Hematopoietic multipotent progenitor cell treated with erythropoietin and hydrocortisone succinate and interleukin-3 and kit ligand, for 15 days (in vitro differentiated cells): ENCODE measurements at regions not wholly inside any gene's neighbourhood (a gene's known extent, or its start where the extent isn't known, plus 50 kb on each side); places are given as distances from the start of the nearest gene placed in this dataset.
"Not testable (repeated sequence)": the region's sequence is repeated elsewhere in the genome, so short reads cannot be mapped to it uniquely, and the experiment has no call there.

ENCODE experiments used
- DNase-seq: peaks from one replicate; pipeline ENCODE4 v3.0.0-alpha.2; 2015; ENCODE audit warnings: low spot score

DNA sequence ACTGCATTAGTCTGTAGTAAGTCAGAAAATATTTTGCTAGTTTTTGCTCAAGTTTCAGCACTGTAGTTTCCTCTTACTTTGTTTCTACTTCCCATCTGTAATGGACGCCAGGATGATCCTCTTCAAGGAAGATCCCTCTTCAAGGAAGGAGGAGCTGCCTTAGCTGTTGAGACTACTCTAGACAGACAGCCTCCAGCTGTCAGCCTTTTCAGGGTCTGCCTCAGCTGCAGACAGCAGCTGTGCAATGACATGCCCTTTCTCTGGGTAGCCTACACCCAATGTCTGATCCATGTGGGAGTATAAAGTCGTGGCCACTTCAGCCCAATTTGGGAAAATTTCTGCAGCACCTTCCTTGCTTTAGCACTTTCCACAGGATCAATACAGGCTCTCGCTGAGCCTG, 281.0 kb upstream of the MAOA start:
- no peak for DNase-seq

DNA sequence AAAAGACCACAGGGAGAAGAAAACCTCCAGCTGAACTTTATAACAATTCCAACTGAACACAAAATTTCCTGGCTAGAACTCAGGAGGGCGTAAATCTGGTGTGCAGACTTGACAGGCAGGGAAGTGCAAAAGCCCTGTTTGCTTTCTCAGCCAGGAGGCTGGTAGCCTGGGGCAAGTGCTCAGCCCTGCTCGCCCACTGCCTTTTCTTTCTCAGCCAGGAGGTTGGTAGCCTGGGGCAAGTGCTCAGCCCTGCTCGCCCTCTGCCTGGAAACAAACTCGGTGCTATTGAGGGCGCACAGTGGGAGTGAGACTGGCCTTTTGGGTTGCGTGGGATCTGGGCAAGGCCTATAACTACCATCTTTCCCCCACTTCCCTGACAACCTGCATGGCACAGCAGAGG, 275.4 kb upstream of the MAOA start:
- DNase-seq: no peak

DNA sequence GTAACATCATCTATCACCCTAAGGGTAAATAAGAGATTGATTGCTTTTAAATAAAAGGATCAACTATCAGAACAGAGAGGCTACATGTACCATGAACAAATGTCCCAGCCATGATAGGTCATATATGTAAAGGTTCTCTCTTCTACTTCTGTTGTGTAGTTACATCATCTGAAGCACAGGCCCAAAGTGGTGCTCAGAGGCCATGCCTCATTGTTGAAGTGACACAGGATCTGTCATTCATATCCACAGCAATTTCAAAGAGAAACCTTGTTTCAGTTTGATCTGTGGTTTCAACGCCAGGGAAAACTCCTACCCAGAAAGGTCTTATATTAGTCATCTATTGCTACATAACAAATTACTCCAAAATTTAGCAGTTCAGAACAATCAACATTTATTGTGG, 269.2 kb upstream of the MAOA start:
- no peak for DNase-seq

DNA sequence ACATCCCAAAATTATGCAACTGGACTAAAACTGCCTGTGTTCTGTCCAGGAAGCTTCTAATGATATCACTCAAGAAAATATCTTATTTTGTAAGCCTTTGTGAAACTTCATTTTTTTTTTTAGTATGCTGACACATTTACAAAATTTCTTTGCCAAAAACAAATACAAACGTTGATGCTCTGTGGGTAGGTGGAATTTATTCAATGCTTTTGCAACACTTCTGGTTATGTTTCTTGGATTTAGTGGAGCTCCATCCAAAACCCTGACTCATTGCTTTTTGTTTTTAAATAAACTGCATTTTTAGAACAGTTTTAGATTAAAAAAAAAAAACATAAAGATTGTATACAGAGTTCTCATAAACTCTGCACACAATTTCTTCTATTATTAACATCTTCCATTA, 250.9 kb upstream of the MAOA start:
- no peak for DNase-seq

DNA sequence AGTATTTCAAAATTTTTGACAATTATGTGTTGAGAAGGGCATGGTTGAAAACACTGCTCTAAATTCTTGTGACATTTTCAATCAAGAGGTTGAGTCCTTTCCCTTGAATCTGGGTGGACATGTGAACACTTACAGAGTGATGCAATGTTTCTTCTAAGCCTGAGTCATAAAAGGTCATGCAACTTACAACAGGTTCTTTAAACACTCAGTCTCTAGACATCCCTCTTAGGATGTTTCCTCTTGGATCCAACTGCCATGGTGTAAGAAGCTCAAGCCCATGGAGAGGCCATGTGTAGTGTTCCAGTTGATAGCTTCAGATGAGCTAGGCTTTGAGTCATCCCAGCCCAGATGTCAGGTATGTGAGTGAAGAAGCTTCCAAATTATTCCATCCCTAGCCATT, 232.2 kb upstream of the MAOA start:
- no peak for DNase-seq

DNA sequence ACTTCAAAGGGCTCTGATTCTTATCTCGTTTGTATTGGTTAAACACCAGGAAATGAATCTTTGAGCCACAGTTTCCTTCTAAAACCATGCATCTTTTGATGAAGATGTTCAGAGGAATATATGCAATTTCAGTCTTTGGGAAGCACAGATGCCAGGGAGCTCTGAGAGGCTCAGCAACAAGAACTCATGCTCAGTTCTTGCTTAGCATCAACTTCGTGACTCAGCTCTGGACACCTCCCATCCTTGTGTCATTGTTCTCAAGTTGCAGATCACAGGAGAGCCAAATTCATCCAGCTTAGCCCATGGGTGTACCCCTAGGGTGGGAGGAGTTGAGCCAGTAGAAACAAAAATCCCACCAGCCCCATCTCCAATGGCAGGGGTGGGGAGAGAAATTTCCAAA, 219.6 kb upstream of the MAOA start:
- DNase-seq: no peak

DNA sequence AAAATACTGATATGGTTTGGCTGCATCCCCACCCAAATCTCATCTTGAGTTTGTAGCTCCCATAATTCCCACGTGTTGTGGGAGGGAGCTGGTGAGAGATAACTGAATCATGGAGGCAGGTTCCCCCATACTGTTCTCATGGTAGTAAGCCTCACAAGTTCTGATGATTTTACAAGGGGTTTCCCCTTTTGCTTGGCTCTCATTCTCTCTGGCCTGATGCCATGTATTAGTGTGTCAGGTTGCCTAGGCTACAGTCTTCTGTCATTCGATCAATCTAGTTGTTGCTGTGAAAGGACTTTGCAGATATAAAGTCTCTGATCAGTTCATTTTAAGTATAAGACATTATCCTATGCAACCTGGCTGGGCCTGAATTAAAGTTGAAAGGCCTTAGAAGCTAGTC, 209.3 kb upstream of the MAOA start:
- no peak for DNase-seq

DNA sequence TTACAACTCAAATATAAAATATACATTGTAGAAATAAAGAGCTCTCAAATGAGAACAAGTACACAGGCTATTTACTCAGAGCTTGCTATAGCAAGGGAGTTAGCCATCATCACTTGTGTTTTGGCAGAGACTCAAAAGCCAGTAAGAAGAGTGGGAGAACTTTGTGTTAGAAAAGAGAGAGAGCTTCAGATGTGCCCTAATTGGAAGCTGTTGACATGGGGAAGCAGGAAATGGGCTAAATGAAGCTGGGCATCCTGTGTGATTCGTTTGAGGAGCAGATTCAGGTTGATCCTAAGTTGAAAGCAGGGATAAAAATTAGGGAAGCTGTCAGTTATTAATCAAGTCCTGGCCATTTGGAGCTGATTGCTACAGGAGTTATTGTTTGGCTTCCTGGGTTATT, 207.4 kb upstream of the MAOA start:
- no peak for DNase-seq

DNA sequence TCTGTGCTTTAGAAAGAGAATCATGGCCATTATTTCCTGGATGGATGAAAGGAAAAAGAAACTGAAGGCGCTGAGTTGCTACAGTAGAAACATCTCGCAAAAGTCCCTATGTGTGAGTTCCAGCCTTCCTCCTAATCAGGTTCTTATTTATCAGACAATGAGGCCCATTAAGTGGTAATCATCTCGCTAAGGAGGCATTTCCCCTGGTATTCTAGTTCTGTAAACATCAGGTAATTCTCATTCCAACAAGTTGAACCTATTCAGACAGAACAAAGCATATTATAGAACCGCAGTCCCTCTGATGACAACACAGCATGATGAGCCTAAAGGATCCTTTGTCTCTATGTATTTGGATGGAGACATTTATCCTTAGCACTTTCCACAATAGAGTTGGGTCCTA, 205.7 kb upstream of the MAOA start:
- DNase-seq: no peak

DNA sequence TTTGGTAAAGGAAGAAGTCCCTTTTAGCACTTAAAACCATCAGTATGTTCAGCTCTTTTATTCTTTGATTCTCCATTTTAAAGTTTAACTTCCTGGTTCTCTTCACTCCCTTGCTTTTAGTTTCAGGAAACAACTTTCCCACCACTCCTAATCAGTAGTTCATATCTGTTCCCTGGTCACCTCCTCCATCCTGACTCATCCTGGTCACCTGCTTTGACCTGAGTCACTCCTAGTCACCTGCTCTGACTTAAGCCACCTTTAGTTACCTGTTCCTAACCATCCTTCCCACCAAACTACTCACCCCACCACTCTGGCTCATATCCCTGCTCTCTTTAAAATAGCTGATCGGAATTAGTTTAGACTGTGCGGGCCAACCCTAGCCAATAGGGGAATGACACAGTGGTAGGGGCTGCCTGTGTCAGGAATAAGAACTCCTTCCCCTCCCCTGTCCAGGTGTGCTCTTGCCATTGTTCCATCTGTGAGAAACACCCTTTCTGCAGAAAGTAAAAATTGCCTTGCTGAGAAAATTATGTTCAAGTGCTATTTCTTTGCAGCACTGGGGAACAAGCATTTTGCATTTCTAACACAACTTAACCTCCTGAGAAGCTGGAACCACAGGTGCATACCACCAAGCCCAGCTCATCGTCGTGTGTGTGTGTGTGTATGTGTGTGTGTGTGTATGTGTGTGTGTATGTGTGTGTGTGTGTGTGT, 204.0 kb upstream of the MAOA start:
- not testable (repeated sequence) for DNase-seq

DNA sequence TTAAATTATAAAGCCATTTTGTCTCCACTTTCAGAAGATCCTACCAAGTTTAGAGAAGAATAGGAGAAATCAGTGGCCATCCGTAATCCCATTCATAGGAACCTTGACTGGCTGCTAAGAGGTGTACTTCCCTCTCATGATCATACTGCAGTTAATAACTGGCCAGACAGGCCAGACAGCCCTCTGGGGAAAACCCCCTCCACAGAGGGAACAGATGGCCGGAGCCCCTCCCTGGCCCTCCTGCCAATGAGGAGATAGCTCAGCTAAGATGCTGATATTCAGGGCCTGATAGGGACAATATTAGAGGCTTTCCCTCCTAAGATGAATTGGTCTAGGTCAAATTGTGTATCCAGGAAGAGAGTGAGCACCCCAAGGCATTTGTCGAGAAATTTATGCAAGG, 200.0 kb upstream of the MAOA start:
- no peak for DNase-seq

DNA sequence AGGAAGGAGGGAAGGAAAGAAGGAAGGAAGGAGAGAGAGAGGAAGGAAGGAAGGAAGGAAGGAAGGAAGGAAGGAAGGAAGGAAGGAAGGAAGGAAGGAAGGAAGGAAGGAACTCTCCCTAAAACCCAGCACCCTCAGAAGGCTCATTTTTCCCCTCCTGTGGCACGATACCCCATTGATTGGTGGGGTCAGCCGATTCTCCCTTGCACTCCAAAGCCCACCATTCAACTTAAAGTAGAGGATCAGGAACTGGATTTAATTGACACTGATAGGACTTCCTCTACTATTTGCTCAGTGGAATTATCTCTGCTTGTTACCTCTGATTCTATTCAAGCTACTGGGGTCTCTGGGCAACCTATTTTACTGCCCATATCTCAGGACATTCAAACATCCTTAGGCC, 199.2 kb upstream of the MAOA start:
- DNase-seq: no peak

DNA sequence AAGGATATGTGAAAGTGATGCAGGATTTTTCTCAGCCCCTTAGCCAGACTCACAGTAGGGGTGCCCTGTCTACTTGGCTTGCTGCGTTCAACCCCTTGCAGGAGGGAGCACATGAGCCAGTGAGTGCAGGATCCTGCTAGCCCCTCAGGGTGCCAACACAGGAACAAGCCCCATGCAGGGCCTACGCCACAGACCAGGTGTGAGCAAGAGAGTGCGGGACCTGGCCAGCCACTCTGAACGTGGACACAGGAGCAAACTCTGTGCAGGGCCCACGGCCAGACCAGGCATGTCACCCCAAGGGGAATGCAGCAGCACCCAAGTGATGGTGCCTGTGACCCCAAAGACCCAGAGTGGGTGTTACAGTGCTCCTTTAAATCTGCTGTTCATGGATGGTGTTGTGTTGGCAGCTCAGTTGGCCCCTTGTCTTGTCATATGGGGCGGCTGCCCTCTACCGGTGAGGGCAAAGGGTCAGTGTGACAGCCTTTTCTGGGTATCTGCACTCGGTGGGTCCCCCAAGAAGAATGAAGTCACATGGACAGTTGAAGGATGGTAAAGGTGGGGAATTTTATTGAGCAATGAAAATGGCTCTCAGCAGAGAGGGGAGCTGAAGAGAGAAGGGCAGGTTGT, 188.4 kb upstream of the MAOA start:
- DNase-seq: no peak

DNA sequence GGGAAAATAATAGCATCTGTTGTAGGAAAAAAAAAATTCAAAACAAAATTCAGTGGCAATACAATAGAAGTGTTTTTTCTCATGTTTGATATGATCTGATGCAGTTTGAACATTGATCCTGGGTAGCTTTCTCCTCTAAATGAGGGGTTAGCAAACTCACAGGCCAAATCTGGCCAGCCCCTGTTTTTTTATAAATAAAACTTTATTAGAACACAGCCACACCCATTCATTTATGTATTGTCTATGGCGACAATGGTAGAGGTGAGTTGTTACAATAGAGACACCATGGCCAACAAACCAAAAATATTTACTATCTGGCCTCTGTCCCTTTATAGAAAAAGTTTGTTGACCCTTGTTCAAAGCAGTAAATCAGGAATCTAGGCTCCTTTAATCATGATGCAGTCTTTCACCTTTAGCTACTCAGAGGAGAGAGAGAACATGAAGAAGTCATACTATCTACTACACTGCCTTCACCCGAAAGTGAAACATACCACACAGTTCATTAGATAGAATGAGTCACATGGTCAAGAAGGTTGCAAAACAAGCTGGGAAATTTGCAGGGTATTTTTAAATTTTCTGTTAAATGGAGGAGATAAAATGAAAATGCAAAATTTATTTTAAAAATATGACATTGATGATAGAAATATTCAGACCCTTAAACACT, 186.6 kb upstream of the MAOA start:
- no peak for DNase-seq

DNA sequence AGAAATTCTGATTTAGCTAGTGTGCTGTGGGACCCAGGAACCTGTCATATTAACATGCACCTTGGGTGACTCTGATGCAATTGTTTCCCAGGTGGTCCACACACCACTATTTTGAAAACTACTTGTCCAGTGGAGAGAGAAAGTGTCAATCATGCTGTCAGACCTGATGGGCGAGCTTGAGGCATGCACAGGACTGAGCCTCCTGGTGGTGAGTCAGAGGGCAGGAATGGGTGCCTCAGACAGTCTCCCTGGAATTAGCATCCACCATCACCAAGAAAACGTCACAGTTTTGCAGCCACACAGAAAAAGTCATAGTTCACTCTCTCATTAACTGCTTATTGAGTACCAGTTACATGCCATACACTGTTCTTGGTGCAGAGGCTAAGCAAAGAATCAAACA, 181.8 kb upstream of the MAOA start:
- no peak for DNase-seq

DNA sequence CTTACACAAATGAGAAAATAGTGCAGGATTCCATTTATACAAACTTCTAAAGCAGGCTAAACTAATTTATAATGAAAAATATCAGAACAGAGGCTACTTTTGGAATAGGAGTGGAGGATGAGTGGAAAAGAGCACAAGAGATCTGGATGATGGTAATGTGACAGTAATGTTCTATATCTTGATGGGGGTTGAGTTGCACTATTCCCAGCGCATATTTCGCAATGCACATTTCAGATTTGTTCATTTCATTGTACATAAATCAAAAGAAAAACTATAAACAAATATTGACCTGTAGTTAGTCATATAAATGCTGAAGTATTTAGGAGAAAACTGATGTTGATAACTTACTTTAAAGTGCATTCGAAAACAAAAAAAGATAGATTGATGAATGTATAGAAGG, 177.0 kb upstream of the MAOA start:
- DNase-seq: no peak

DNA sequence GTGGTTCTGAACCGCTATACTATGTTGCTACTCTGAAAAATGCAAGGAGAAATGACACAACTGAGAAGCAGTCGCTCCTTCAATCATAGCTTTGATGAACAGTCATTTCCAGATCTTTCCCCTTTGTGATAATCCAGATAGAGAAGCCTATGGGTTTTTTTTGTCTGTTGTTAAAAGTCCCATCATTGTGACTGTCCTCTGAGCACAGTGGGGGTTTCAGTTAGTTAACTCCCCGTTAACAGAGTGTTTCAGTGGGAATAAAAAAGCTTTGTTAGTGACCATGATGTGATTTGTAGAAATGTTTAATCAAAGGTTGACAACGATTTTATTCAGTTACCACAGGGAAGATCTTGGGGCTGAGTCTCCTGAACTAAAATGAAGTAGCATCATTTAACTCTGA, 176.2 kb upstream of the MAOA start:
- DNase-seq: no peak

DNA sequence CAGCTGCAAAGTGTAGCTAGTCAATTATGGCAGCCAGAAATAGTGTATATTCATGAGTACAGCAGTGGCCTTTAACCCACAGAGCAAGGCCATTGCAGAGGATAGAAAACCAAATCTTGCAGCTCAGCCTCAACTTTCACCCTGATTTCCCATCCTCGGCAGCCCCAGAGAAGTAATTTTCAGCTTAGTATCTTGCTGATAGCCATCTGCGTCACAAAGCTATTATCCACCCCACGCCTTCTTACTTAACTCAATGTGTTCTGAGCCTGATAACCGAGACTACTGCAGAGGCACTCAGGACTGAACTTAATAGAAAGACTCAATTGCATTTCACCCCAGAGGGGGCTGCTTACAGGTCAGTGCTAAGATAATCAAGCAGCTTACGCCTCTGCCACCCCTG, 174.5 kb upstream of the MAOA start:
- DNase-seq: no peak

DNA sequence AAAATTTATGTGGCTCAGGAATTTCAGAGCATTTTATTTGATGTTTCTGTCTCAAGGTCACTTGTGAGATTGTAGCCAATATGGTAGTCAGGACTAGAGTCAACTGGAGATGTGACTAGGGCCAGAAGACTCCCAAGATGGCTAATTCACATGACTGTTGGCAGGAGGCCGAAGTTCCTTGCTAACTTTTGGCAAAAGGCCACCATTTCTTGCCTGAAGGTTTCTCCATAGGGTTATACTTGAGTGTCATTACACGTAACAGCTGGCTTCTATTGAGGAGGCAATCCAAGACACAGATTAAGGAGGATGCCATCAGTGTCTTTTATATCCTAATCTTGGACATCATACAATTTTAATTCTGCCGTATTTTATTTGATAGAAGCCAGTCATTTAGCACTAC, 162.3 kb upstream of the MAOA start:
- no peak for DNase-seq

DNA sequence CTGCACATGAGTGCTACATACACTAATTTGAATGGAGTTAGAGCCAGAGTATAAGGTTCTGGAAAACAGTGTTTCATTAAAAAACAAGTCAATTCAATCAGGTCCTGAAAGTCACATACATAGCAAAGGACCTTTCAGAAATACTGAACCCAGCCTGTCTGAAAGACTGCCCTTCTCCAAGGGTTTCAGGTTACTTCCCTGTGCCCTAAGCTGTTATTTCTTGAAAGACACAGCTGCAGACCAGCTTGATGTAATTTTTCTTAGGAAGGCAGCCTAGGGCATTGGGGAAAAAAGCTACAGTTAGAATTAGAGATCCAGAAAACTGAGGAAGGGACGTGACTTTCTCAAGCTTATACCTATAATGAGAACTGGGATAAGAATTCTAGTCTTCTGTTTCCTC, 155.9 kb upstream of the MAOA start:
- no peak for DNase-seq

DNA sequence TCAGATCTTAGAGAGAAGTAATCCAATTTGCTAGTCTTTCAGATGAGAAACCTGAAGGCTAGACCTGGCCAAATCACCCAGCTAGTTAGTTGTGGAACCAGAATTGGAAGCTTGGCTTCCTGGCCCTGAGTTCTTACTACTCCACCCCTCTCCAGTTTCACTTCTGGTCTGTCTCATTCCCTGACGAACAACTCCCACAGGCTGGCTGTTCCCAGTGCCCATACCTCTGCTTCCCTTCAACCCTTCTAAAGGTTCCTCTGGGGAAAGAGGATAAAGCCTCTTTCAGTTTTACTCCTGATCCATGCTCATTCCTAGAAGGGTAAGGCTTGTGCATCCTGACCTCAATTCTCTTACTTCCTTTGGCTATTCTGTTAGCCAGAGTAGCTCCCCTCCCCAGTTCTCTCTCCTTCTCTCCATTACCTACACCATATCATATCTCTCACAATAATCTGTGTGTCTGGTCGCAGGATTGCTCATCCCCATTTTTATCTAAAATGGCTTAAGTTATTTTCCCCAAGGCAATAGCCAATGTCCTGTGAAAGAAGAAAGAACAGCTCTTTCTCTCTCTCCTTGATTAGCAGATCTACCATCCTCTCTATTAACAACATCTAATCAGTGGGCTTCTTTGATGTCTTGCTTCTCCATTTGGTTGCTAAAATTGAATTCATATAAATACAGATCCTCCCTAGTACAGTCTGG, 155.0 kb upstream of the MAOA start:
- no peak for DNase-seq

DNA sequence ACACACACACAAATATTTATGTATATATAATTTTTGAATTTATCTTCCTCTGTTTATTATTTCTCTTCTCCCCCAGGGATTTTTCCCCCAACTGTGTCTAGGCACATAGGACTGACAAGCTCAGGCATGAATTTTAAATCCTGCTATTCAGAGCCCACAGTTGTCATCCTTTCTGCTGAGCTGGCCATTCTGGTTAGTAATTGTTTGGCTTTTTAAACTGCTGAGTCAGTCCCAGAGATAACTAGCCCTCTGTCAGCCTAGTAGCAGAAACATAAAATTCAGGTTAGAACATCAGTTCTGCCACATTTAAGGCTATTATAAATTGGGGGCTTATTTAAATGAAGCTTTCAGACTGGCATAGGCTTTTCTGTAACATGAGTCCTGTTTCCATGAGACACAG, 151.7 kb upstream of the MAOA start:
- DNase-seq: no peak

DNA sequence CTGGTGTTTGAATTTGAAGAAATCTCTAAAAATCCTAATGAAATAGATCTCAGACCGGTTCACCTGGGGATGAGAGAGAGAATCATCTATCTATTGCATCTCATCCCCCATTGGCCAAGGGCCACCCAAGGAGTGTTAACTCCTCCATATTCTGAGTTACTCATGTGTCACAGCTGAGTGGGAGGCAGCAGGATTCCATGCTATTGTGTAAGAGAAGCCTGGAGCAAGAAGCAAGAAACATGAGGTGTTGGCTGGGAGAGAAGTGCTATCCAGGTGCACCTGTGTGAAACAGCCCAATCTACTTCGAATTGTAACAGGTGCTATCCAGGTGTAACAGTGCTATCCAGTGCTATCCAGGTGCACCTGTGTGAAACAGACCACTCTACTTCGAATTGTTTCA, 150.3 kb upstream of the MAOA start:
- DNase-seq: no peak
